Osteocyte (in vitro differentiated cells): ENCODE measurements at regions not wholly inside any gene's neighbourhood (a gene's known extent, or its start where the extent isn't known, plus 50 kb on each side); places are given as distances from the start of the nearest gene placed in this dataset.
"Not testable (repeated sequence)": the region's sequence is repeated elsewhere in the genome, so short reads cannot be mapped to it uniquely, and the experiment has no call there.

Experiments
- DNase-seq: peaks from one replicate; pipeline ENCODE4 v3.0.0; 2021; ENCODE audit warnings: mixed read lengths; ENCODE audit not compliant: unreplicated experiment; ENCODE audit errors: extremely low spot score
- H3K27ac Mint-ChIP-seq: one replicate; pipeline ENCODE4 v1.8.0; 2021; ENCODE audit warnings: mild to moderate bottlenecking, mixed read lengths; ENCODE audit not compliant: unreplicated experiment
- H3K27me3 Mint-ChIP-seq: one replicate; pipeline ENCODE4 v1.8.0; 2021; ENCODE audit warnings: mixed read lengths; ENCODE audit not compliant: unreplicated experiment
- H3K36me3 Mint-ChIP-seq: one replicate; pipeline ENCODE4 v1.8.0; 2021; ENCODE audit warnings: mixed read lengths; ENCODE audit not compliant: unreplicated experiment
- H3K4me1 Mint-ChIP-seq: one replicate; pipeline ENCODE4 v1.8.0; 2021; ENCODE audit warnings: mixed read lengths; ENCODE audit not compliant: unreplicated experiment
- H3K4me3 Mint-ChIP-seq: one replicate; pipeline ENCODE4 v1.8.0; 2021; ENCODE audit warnings: mild to moderate bottlenecking, moderate library complexity, mixed read lengths; ENCODE audit not compliant: unreplicated experiment
- H3K9me3 Mint-ChIP-seq: one replicate; pipeline ENCODE4 v1.8.0; 2021; ENCODE audit warnings: mixed read lengths; ENCODE audit not compliant: unreplicated experiment
- TF ChIP-seq, protein P1 (sequence below): fragments of 200-600 bp; sonication (generic); IDR thresholded peaks from 2 replicates; pipeline ENCODE4 v1.5.0; 2021; ENCODE audit warnings: antibody characterized with exemption, mild to moderate bottlenecking, moderate library complexity

DNA sequence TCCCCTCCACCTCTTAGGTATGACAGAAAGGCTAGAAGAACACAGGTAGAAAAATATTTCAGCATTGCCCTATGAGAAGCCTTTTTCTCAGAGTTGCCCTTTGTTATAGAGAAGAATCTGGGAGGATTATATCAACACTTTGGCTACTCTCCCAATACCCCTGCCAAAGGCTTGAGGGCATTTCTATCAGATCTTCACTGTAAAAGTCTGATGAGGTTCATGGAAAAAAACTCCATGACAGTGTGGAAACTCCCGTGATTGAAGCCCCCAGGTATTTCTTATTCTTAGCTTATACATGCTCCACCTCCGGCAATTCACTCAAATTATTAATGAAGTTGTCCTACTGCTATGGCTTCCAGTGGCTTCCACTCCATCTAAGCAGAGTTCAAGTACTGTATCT is 753.6 kb downstream of the CENPC start:
- Mint-ChIP-seq H3K36me3 (no peaks in the 10 kb centered on the region), H3K4me1 (peaks cover 13% of the 10 kb centered on the region), H3K9me3 (peaks cover 7% of the 10 kb centered on the region), H3K27ac (peak overlapping the region; percentile 29), H3K4me3 (no peak overlapping the region), H3K27me3 (no peaks in the 10 kb centered on the region)
- no peak for DNase-seq
- TF ChIP-seq, protein P1, sequence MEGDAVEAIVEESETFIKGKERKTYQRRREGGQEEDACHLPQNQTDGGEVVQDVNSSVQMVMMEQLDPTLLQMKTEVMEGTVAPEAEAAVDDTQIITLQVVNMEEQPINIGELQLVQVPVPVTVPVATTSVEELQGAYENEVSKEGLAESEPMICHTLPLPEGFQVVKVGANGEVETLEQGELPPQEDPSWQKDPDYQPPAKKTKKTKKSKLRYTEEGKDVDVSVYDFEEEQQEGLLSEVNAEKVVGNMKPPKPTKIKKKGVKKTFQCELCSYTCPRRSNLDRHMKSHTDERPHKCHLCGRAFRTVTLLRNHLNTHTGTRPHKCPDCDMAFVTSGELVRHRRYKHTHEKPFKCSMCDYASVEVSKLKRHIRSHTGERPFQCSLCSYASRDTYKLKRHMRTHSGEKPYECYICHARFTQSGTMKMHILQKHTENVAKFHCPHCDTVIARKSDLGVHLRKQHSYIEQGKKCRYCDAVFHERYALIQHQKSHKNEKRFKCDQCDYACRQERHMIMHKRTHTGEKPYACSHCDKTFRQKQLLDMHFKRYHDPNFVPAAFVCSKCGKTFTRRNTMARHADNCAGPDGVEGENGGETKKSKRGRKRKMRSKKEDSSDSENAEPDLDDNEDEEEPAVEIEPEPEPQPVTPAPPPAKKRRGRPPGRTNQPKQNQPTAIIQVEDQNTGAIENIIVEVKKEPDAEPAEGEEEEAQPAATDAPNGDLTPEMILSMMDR, result no peak

DNA sequence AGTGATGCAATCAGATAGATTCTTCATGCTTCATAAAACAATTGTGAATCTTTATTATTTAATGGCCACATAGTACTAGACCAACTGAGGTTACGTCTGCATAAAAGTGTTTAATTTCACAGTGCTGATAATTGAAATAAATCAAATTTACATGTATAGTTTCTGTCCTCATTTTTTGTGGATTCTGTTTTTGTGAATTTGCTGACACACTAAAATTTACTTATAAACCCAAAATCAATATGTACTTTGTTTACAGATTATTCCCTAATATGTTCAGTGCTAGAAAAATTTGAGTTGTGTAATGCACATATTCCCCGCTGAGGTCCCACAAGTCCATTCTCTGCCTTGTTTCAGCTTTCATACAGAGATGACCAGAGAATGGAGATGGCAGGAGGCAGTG is 759.8 kb downstream of the CENPC start:
- Mint-ChIP-seq H3K4me3 (no peak overlapping the region), H3K27ac (no peak overlapping the region), H3K27me3 (no peaks in the 10 kb centered on the region), H3K4me1 (peaks cover under 1% of the 10 kb centered on the region), H3K36me3 (no peaks in the 10 kb centered on the region), H3K9me3 (peaks cover under 1% of the 10 kb centered on the region)
- TF ChIP-seq, protein P1, result no peak
- DNase-seq, result no peak

DNA sequence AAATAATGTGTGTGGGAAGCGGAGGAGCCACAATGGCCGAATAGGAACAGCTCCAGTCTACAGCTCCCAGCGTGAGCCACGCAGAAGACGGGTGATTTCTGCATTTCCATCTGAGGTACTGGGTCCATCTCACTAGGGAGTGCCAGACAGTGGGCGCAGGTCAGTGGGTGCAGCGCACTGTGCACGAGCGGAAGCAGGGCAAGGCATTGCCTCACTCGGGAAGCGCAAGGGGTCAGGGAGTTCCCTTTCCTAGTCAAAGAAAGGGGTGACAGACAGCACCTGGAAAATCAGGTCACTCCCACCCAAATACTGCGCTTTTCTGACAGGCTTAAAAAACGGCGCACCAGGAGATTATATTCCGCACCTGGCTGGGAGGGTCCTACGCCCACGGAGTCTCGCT is 762.6 kb downstream of the CENPC start:
- DNase-seq, H3K9me3 Mint-ChIP-seq, H3K36me3 Mint-ChIP-seq, H3K27me3 Mint-ChIP-seq, H3K4me3 Mint-ChIP-seq, H3K4me1 Mint-ChIP-seq, H3K27ac Mint-ChIP-seq: not testable (repeated sequence)

DNA sequence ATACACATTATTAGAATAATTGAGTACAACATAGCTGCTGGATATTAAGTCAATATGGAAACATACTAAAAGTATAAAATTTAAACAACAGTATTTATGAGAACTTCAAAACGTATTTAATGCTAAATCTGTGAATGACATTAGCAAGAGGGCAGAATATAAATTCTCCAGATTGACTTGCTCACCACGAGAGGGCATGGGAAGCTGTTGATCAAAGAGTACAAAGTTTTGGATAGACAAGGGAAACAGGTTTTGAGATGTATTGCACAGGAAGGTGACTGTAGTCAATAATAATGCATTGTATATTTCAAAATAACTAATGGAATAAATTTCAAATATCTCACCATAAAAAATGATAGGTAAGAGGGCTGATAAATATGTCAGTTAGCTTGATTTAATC is 768.2 kb downstream of the CENPC start:
- H3K27me3 Mint-ChIP-seq, result no peaks in the 10 kb centered on the region
- H3K27ac Mint-ChIP-seq, result no peak overlapping the region
- peaks cover 2% of the 10 kb centered on the region for H3K36me3 Mint-ChIP-seq
- DNase-seq, result no peak
- TF ChIP-seq, protein P1, result no peak
- peaks cover 4% of the 10 kb centered on the region for H3K9me3 Mint-ChIP-seq
- H3K4me3 Mint-ChIP-seq, result no peak overlapping the region
- H3K4me1 Mint-ChIP-seq, result no peaks in the 10 kb centered on the region

DNA sequence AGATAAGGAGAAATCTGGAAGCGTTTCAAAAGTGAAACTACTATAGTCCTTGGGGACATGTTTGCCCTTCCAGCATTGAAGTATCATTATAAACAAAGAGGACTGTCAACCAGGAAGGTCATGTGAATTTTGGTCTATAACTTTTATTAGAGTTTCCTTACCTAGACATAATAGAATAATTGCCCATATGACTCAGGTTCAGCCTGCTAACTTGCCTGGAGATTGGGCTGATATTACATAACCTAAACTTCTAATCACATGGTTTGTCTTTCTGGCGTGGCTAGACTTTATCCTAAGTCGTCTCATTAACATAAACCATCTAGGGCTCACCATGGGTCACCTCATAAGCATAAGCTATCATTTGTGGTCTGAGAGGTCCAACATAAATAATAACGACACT is 775.9 kb downstream of the CENPC start:
- TF ChIP-seq, protein P1, result no peak
- peaks cover 3% of the 10 kb centered on the region for H3K4me1 Mint-ChIP-seq
- no peaks in the 10 kb centered on the region for H3K27me3 Mint-ChIP-seq
- H3K36me3 Mint-ChIP-seq, result peaks cover 2% of the 10 kb centered on the region
- peaks cover 10% of the 10 kb centered on the region for H3K9me3 Mint-ChIP-seq
- no peak for DNase-seq
- no peak overlapping the region for H3K4me3 Mint-ChIP-seq
- H3K27ac Mint-ChIP-seq, result no peak overlapping the region

DNA sequence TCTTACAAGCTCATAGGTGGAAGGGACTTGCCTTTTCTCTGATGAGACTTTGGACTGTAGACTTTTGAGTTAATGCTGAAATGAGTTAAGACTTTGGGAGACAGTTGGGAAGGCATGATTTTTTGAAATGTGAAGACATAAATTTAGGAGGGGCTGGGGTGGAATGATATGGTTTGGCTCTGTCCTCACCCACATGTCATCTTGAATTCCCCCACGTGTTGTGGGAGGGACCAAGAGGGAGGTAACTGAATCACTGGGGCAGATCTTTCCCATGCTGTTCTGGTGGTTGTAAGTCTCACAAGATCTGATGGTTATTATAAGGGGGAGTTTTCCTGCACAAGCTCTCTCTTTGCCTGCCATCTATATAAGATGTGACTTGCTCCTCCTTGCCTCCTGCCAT is 777.9 kb downstream of the CENPC start:
- Mint-ChIP-seq H3K27ac (no peak overlapping the region), H3K27me3 (no peaks in the 10 kb centered on the region), H3K4me1 (peaks cover 3% of the 10 kb centered on the region), H3K4me3 (no peak overlapping the region), H3K36me3 (peaks cover 2% of the 10 kb centered on the region), H3K9me3 (peaks cover 10% of the 10 kb centered on the region)
- TF ChIP-seq, protein P1, result no peak
- DNase-seq, result no peak
